HUDEP-2 (cell line): ENCODE measurements at regions not wholly inside any gene's neighbourhood (a gene's known extent, or its start where the extent isn't known, plus 50 kb on each side); places are given as distances from the start of the nearest gene placed in this dataset.
"Not testable (repeated sequence)": the region's sequence is repeated elsewhere in the genome, so short reads cannot be mapped to it uniquely, and the experiment has no call there.

Source experiments
- DNase-seq, 76 experiments: peaks; one replicate each; lab custom pipeline; 2025; ENCODE audit not compliant: unreplicated experiment in 76 of 76; lab: John Stamatoyannopoulos, UW

- no peak for DNase-seq
Observed at GRCh38 chr21:23955135-23955843, 1652.0 kb downstream of the MRPL39 start.

GRCh38 chr21:23952269-23952668 lies 1655.0 kb downstream of the MRPL39 start:
- DNase-seq, result no peak

GRCh38 chr21:23951251-23951650 lies 1656.0 kb downstream of the MRPL39 start:
- DNase-seq, result no peak

- DNase-seq, result no peak
Observed at GRCh38 chr21:23950344-23950743, 1656.9 kb downstream of the MRPL39 start.

- no peak for DNase-seq
Observed at GRCh38 chr21:23949493-23949892, 1657.8 kb downstream of the MRPL39 start.

GRCh38 chr21:23939369-23940065 lies 1667.8 kb downstream of the MRPL39 start:
- no peak for DNase-seq

- DNase-seq, result no peak
Observed at GRCh38 chr21:23936991-23937390, 1670.3 kb downstream of the MRPL39 start.

- peak in 13 of 76 experiments; percentile 1 to 37 (median 21) for DNase-seq
Observed at GRCh38 chr21:23936224-23936623, 1671.1 kb downstream of the MRPL39 start.

- no peak for DNase-seq
Observed at GRCh38 chr21:23930565-23930964, 1676.7 kb downstream of the MRPL39 start.

GRCh38 chr21:23926430-23926829 lies 1680.9 kb downstream of the MRPL39 start:
- not testable (repeated sequence) for DNase-seq

GRCh38 chr21:23921670-23922418 lies 1685.4 kb downstream of the MRPL39 start:
- DNase-seq, result no peak

GRCh38 chr21:23900727-23901126 lies 1706.6 kb downstream of the MRPL39 start:
- no peak for DNase-seq

GRCh38 chr21:23899561-23899960 lies 1707.7 kb downstream of the MRPL39 start:
- no peak for DNase-seq

GRCh38 chr21:23890652-23891051 lies 1716.6 kb downstream of the MRPL39 start:
- DNase-seq, result peak in 75 of 76 experiments; percentile 5 to 95 (median 72)

GRCh38 chr21:23887725-23888306 lies 1719.5 kb downstream of the MRPL39 start:
- peak in 1 of 76 experiments; percentile 11 for DNase-seq

- DNase-seq, result no peak
Observed at GRCh38 chr21:23886828-23887724, 1720.2 kb downstream of the MRPL39 start.

GRCh38 chr21:23881783-23882182 lies 1725.5 kb downstream of the MRPL39 start:
- DNase-seq, result no peak

GRCh38 chr21:23876925-23877558 lies 1730.2 kb downstream of the MRPL39 start:
- DNase-seq, result peak in 18 of 76 experiments; percentile 12 to 66 (median 30)

GRCh38 chr21:23874271-23874670 lies 1733.0 kb downstream of the MRPL39 start:
- DNase-seq, result no peak
